Stomach (tissue), 8 donors: ENCODE measurements at regions not wholly inside any gene's neighbourhood (a gene's known extent, or its start where the extent isn't known, plus 50 kb on each side); places are given as distances from the start of the nearest gene placed in this dataset.

Experiments
- DNase-seq, 2 donors: peaks; one replicate each; pipeline versions ENCODE4 v3.0.0 to v3.0.0-alpha.2; 2013 to 2019
- H3K27ac ChIP-seq, 5 donors: fragments of 200-600 bp in 4 of 5; sonication (generic) in 4 of 5; one replicate each; pipeline ENCODE4 v1.5.1; 2013 to 2019; ENCODE audit warnings: mild to moderate bottlenecking in 1 of 5, moderate library complexity in 1 of 5
- H3K27me3 ChIP-seq, 3 donors: fragments of 200-600 bp; sonication (generic); one replicate each; pipeline ENCODE4 v1.5.1; 2017 to 2019; ENCODE audit warnings: mixed run types in 1 of 3
- H3K36me3 ChIP-seq, 4 donors: fragments of 200-600 bp; sonication (generic); 1 replicate in 3 of 4; 2 replicates in 1 of 4; pipeline ENCODE4 v1.5.1; 2016 to 2019
- H3K4me1 ChIP-seq, 4 donors: fragments of 200-600 bp; sonication (generic); one replicate each; pipeline ENCODE4 v1.5.1; 2016 to 2019
- H3K4me3 ChIP-seq, 4 donors: fragments of 200-600 bp; sonication (generic) in 3 of 4; one replicate each; pipeline ENCODE4 v1.5.1; 2016 to 2019; ENCODE audit warnings: mild to moderate bottlenecking in 1 of 4
- H3K9me3 ChIP-seq, 4 donors: fragments of 200-600 bp; sonication (generic); one replicate each; pipeline ENCODE4 v1.5.1; 2016 to 2019
- EP300 ChIP-seq: sonication (generic); formaldehyde crosslinking; IDR thresholded peaks from one replicate; pipeline ENCODE4 v1.6.1; 2017; ENCODE audit warnings: antibody characterized with exemption
- POLR2A ChIP-seq, 4 donors: fragments of 450-650 bp; IDR thresholded peaks; one replicate each; pipeline ENCODE4 v1.6.1; 2016; ENCODE audit warnings: antibody characterized with exemption in 4 of 4, control low read depth in 2 of 4, mild to moderate bottlenecking in 1 of 4, moderate library complexity in 1 of 4
- POLR2AphosphoS5 ChIP-seq, 3 donors: sonication (generic); formaldehyde crosslinking; IDR thresholded peaks; one replicate each; pipeline ENCODE4 v1.6.1; 2016; ENCODE audit warnings: antibody characterized with exemption in 3 of 3
- WGBS, 5 donors: extraction: QIAGEN DNeasy Blood & Tissue Kit in 3 of 5; methylation state at CpG; one replicate each; pipeline versions ENCODE4 v1.1.5 to v1.1.7; 2013 to 2018; 5-methylcytosine and 5-hydroxymethylcytosine counted together
- intact Hi-C: fragments of 100-400 bp; cut with DNase I; formaldehyde crosslinking; loops from one replicate; pipeline ENCODE4 v1.15.1; 2023; ENCODE audit warnings: low total_unique reads
- TF ChIP-seq, protein P1 (sequence below), 7 experiments: fragments of 450-650 bp in 4 of 7; fragments of 200-600 bp in 3 of 7; sonication (generic) in 3 of 7; IDR thresholded peaks; one replicate each; pipeline ENCODE4 v1.5.1; 2016 to 2019; ENCODE audit warnings: antibody characterized with exemption in 7 of 7, control low read depth in 2 of 7, mild to moderate bottlenecking in 1 of 7
- donor health status: healthy with polysubstance abuse.
- donor health status: Bipolar disorder and iron deficiency.
- donor health status: healthy.

DNA sequence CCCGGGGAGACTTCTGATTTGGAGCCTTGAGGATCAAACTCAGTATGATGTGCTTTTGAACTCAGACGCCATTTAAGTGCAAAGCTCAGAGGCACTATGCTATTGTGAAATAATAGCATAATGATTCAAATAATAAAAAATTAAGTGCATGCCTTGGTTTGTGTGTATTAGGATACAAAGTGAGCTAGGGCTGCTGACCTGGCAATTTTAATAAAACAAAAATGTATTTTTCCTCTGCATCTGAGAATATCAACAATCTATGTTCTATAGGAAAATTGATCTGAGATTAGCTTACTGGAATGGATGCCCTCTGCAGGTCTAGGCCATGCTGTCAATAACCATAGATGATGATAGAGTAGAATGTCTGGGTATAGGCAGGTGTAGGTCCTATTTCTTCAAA lies 278.8 kb downstream of the DCDC2C start:
- no peak overlapping the region for H3K27ac ChIP-seq
- H3K36me3 ChIP-seq = no peaks in the 10 kb centered on the region
- no peak overlapping the region for H3K4me3 ChIP-seq
- WGBS, 5 donors = 68 to 92% (median 88%) methylated on average over 2 of the region's 2 CpGs
- no peak for DNase-seq
- intact Hi-C loops = no loop called here
- H3K27me3 ChIP-seq = no peaks in the 10 kb centered on the region
- TF ChIP-seq, protein P1, sequence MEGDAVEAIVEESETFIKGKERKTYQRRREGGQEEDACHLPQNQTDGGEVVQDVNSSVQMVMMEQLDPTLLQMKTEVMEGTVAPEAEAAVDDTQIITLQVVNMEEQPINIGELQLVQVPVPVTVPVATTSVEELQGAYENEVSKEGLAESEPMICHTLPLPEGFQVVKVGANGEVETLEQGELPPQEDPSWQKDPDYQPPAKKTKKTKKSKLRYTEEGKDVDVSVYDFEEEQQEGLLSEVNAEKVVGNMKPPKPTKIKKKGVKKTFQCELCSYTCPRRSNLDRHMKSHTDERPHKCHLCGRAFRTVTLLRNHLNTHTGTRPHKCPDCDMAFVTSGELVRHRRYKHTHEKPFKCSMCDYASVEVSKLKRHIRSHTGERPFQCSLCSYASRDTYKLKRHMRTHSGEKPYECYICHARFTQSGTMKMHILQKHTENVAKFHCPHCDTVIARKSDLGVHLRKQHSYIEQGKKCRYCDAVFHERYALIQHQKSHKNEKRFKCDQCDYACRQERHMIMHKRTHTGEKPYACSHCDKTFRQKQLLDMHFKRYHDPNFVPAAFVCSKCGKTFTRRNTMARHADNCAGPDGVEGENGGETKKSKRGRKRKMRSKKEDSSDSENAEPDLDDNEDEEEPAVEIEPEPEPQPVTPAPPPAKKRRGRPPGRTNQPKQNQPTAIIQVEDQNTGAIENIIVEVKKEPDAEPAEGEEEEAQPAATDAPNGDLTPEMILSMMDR (IDR thresholded peaks at IDR 0.05) = no peak
- no peak for TF ChIP-seq POLR2A (IDR thresholded peaks at IDR 0.05)
- TF ChIP-seq POLR2AphosphoS5 (IDR thresholded peaks at IDR 0.05) = no peak
- no peak for TF ChIP-seq EP300
- no peaks in the 10 kb centered on the region for H3K4me1 ChIP-seq
- peaks cover 0 to 18% (median 10%) of the 10 kb centered on the region in 4 donors for H3K9me3 ChIP-seq

DNA sequence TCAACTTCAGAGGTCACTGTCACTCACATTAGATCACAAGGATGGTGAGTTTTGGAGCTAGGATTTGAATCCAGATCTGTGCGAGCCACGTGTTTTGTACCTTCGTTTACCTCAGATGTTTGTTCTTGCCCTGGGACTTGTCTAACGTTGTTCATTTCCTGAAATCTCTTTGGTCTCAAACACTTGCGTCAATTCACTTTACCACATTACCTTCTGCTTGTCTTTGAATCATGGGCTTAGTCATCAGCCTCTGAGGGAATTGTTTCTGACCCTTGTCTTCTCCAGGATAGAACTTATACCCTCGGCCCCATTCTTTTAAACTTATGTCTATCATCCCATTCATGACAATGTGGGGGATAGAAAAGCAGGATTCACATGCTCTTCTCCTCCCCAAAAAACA lies 282.7 kb downstream of the DCDC2C start:
- 46 to 71% (median 63%) methylated on average over 6 of the region's 6 CpGs for WGBS, 5 donors
- DNase-seq = no peak
- no peaks in the 10 kb centered on the region for H3K36me3 ChIP-seq
- no peaks in the 10 kb centered on the region for H3K4me1 ChIP-seq
- H3K27me3 ChIP-seq = no peaks in the 10 kb centered on the region
- H3K9me3 ChIP-seq = peaks cover 0 to 21% (median 8%) of the 10 kb centered on the region in 4 donors
- intact Hi-C loops = no loop called here
- no peak overlapping the region for H3K27ac ChIP-seq
- TF ChIP-seq POLR2A (IDR thresholded peaks at IDR 0.05) = no peak
- TF ChIP-seq POLR2AphosphoS5 (IDR thresholded peaks at IDR 0.05) = no peak
- no peak for TF ChIP-seq EP300
- TF ChIP-seq, protein P1 (IDR thresholded peaks at IDR 0.05) = no peak
- H3K4me3 ChIP-seq = no peak overlapping the region

DNA sequence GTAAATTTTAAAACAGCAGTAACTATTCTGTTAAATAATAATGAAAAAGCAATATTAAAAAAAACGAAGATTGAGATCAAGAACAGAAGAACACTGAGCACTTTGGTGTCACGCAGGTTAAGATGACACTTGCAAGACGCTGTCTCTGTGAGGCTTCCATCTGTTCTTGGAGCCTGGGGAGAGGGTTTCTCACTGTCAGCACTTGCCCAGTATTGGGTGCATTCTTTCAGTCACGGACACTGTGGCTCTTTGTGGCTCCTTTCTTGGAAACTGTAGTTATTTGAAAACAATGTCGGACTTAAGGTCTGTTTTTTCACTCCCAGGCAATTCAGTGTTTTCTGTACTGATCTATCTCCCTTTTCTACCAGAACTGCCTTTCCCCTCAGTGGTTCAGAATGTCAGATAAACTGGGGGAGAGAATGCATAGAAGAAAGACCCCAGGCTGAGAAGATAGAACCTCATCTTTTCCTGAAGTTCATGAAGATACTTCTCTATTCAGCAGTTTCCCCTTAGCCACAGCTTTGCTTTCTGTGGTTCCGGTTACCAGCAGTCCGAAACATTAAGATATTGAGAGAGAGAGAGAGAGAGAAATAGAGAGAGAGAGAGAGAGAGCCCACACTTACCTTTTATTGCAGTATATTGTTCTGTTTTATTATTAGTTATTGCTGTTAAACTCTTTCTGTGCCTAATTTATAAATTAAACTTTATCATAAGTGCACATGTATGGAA lies 283.3 kb downstream of the DCDC2C start:
- 65 to 74% (median 66%) methylated on average over 7 of the region's 7 CpGs for WGBS, 5 donors
- TF ChIP-seq, protein P1 (IDR thresholded peaks at IDR 0.05) = no peak
- TF ChIP-seq POLR2A (IDR thresholded peaks at IDR 0.05) = no peak
- TF ChIP-seq EP300 = no peak
- no peak for TF ChIP-seq POLR2AphosphoS5 (IDR thresholded peaks at IDR 0.05)
- H3K27me3 ChIP-seq = no peaks in the 10 kb centered on the region
- no peak for DNase-seq
- H3K36me3 ChIP-seq = no peaks in the 10 kb centered on the region
- no peak overlapping the region for H3K27ac ChIP-seq
- peaks cover 0 to 23% (median 8%) of the 10 kb centered on the region in 4 donors for H3K9me3 ChIP-seq
- no peak overlapping the region for H3K4me3 ChIP-seq
- H3K4me1 ChIP-seq = no peaks in the 10 kb centered on the region
- intact Hi-C loops = no loop called here

DNA sequence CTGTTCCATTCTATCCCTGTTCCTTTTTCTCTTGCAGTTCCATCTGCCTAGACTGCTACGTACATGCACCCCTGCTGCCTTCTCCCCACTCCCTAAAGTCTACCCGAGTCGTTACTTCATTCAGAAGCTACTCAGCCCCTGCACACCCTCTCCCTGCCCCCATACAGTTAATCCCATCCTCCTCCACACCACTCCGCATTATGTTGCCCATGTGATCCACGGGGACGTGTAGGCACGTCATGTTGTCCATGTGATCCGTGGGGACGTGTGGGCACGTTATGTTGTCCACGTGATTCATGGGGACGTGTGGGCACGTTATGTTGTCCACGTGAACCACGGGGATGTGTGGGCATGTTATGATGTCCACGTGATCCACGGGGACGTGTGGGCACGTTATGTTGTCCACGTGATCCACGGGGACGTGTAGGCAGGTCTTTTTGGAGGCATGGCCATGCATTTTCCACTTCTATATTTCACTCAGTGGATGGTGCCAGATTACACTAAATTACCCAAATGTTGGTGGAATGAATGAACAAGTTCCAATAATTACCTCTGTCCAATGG lies 299.5 kb downstream of the DCDC2C start:
- DNase-seq = no peak
- peaks cover 0 to 2% (median 0%) of the 10 kb centered on the region in 4 donors for H3K9me3 ChIP-seq
- no peaks in the 10 kb centered on the region for H3K27me3 ChIP-seq
- no peak overlapping the region for H3K4me3 ChIP-seq
- TF ChIP-seq EP300 (no peak), POLR2AphosphoS5 (IDR thresholded peaks at IDR 0.05) (no peak), POLR2A (IDR thresholded peaks at IDR 0.05) (no peak)
- TF ChIP-seq, protein P1 (IDR thresholded peaks at IDR 0.05) = no peak
- no peaks in the 10 kb centered on the region for H3K36me3 ChIP-seq
- no peaks in the 10 kb centered on the region for H3K4me1 ChIP-seq
- intact Hi-C loops = no loop called here
- 81 to 89% (median 84%) methylated on average over 22 of the region's 22 CpGs for WGBS, 5 donors
- no peak overlapping the region for H3K27ac ChIP-seq
